Colonic mucosa (tissue), 4 donors: ENCODE measurements at regions not wholly inside any gene's neighbourhood (a gene's known extent, or its start where the extent isn't known, plus 50 kb on each side); places are given as distances from the start of the nearest gene placed in this dataset.

ENCODE experiments used
- DNase-seq: peaks from one replicate; pipeline ENCODE4 v3.0.0-alpha.2; 2020
- H3K27ac ChIP-seq: fragments of 200-600 bp; one replicate; pipeline ENCODE4 v1.8.0; 2021
- H3K27me3 ChIP-seq: fragments of 200-600 bp; one replicate; pipeline ENCODE4 v1.8.0; 2021
- H3K36me3 ChIP-seq: fragments of 200-600 bp; one replicate; pipeline ENCODE4 v1.8.0; 2021
- H3K4me1 ChIP-seq: fragments of 200-600 bp; one replicate; pipeline ENCODE4 v1.8.0; 2021; ENCODE audit warnings: mild to moderate bottlenecking
- H3K4me3 ChIP-seq: fragments of 200-600 bp; one replicate; pipeline ENCODE4 v1.8.0; 2021
- H3K9ac ChIP-seq, 2 donors: one replicate each; pipeline ENCODE4 v1.7.0; 2013; ENCODE audit warnings: control low read depth in 2 of 2, low read depth in 2 of 2, low read length in 2 of 2
- H3K9me3 ChIP-seq: fragments of 200-600 bp; one replicate; pipeline ENCODE4 v1.8.0; 2021
- intact Hi-C: fragments of 100-400 bp; cut with DNase I; formaldehyde crosslinking; loops from one replicate; pipeline ENCODE4 v1.14.1; 2022
- TF ChIP-seq, protein P1 (sequence below): fragments of 200-600 bp; IDR thresholded peaks from one replicate; pipeline ENCODE4 v1.8.0; 2022; ENCODE audit warnings: antibody characterized with exemption, mild to moderate bottlenecking
- donor health status: healthy.
- donor health status: DM: no; HTN: no; CAD: no.
- donor health status: DM: no; HTN: no; CAD: no.

GRCh38 chr10:4050061-4050460, 265.1 kb upstream of the KLF6 start:
- H3K36me3 ChIP-seq: no peaks in the 10 kb centered on the region
- H3K9ac ChIP-seq: no peak overlapping the region
- no peaks in the 10 kb centered on the region for H3K9me3 ChIP-seq
- no peak for DNase-seq
- TF ChIP-seq, protein P1, sequence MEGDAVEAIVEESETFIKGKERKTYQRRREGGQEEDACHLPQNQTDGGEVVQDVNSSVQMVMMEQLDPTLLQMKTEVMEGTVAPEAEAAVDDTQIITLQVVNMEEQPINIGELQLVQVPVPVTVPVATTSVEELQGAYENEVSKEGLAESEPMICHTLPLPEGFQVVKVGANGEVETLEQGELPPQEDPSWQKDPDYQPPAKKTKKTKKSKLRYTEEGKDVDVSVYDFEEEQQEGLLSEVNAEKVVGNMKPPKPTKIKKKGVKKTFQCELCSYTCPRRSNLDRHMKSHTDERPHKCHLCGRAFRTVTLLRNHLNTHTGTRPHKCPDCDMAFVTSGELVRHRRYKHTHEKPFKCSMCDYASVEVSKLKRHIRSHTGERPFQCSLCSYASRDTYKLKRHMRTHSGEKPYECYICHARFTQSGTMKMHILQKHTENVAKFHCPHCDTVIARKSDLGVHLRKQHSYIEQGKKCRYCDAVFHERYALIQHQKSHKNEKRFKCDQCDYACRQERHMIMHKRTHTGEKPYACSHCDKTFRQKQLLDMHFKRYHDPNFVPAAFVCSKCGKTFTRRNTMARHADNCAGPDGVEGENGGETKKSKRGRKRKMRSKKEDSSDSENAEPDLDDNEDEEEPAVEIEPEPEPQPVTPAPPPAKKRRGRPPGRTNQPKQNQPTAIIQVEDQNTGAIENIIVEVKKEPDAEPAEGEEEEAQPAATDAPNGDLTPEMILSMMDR: no peak
- no peaks in the 10 kb centered on the region for H3K4me1 ChIP-seq
- no peak overlapping the region for H3K4me3 ChIP-seq
- intact Hi-C loops: no loop called here
- no peaks in the 10 kb centered on the region for H3K27me3 ChIP-seq
- no peak overlapping the region for H3K27ac ChIP-seq

DNA sequence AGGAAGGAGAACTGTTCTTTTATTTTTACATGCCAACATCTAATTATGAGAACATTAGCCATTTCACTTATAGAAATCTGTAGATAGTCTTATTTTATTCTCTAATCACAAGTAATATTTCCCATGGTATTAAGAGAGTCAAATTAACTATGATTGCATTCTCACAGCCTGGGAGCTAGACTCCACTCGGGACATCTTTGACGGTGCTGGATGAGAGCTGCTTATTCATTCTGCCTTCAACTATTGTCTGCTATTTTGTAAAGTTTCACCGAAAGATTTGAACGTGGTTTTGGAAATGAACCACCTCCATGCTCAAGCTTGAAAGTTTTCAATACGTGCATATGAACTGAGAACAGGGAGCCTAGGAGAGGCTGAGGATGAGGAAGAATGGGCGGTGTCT, 264.3 kb upstream of the KLF6 start:
- Histone ChIP-seq H3K27ac (no peak overlapping the region), H3K27me3 (no peaks in the 10 kb centered on the region), H3K4me1 (no peaks in the 10 kb centered on the region), H3K9me3 (no peaks in the 10 kb centered on the region), H3K9ac (no peak overlapping the region), H3K36me3 (no peaks in the 10 kb centered on the region), H3K4me3 (no peak overlapping the region)
- intact Hi-C loops: no loop called here
- TF ChIP-seq, protein P1: no peak
- DNase-seq: no peak

DNA sequence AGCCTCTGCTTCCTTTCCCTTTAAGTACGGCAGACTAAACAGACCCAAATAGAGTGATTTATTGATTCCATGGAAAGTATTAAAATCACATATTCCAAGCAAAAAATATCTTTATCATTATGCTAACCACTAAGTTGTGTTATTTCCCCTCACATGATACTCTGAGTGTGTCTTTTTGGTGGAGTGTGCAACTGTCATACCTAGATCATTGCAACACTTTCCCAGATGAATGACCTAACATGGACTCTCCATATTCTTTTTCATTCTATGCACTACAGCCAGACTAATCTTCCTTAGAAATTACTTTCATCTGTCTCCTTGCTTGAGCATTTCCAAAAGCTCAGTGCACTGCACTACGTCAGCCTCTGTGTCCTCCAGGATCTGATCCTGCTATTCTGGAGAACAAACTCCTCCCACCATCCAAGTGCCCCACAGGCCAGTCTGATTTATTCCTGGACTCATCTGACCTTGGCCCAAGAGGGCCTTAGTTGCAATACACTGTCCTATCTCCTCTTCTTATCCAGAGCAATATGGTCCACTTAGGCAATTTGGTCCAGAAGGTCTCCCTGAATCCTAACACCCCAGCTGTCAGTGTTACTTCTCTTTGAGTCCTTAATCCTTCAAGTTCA, 263.3 kb upstream of the KLF6 start:
- H3K27me3 ChIP-seq: no peaks in the 10 kb centered on the region
- no peaks in the 10 kb centered on the region for H3K4me1 ChIP-seq
- DNase-seq: no peak
- intact Hi-C loops: no loop called here
- no peaks in the 10 kb centered on the region for H3K36me3 ChIP-seq
- H3K9ac ChIP-seq: no peak overlapping the region
- TF ChIP-seq, protein P1: no peak
- no peak overlapping the region for H3K4me3 ChIP-seq
- no peaks in the 10 kb centered on the region for H3K9me3 ChIP-seq
- no peak overlapping the region for H3K27ac ChIP-seq

DNA sequence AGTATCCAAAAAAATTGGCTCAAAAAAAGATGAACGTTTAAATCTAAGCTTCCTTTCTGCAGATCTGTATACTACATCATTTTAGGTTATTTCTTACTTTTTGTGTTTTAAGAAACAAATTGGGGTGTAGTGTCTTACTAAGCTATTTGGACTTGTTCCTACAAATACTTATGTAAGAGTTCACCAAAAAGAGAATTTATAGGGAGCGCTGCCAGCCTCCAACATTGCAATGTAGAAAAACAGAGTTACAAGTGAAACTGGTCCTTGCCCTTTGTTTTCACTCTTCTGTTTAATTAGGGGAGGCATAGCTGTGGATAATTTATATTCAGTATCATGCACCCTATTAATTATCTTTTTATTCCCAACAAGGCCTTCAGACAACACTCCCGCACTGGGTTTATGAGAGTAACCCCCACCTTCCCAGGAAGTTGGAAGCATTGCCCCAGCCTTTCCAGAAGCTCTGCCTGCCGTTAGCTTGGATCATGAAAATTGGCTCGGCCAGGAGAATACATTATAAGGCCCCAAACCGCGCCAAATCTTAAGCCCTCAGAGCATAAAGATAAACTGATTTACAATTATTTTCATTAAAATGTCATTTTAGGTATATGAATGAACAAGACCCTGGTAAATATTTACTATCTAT, 261.8 kb upstream of the KLF6 start:
- H3K4me3 ChIP-seq: no peak overlapping the region
- H3K27me3 ChIP-seq: no peaks in the 10 kb centered on the region
- no peak overlapping the region for H3K27ac ChIP-seq
- intact Hi-C loops: no loop called here
- no peak for DNase-seq
- H3K4me1 ChIP-seq: no peaks in the 10 kb centered on the region
- H3K9ac ChIP-seq: no peak overlapping the region
- no peaks in the 10 kb centered on the region for H3K9me3 ChIP-seq
- TF ChIP-seq, protein P1: no peak
- no peaks in the 10 kb centered on the region for H3K36me3 ChIP-seq

DNA sequence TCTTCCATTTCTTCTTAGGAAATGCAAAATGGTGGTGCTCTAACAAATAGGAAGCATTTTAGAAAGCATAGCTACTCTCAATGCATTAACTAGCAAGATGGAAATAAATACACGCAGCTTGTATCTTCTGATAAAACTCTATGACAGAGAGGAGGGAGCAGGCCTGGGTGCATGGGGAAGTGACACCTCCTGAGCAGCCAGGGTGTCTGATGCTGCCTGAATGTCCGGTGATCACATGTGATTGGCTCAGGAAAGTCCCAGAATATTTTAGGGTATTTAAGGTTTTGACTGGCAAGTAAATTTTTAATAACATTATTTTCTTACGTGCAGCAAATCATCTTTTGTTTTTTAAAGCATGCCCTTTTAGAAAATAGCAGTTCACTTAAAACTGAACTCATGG, 261.0 kb upstream of the KLF6 start:
- Histone ChIP-seq H3K27ac (no peak overlapping the region), H3K4me3 (no peak overlapping the region), H3K9me3 (no peaks in the 10 kb centered on the region), H3K4me1 (no peaks in the 10 kb centered on the region), H3K36me3 (no peaks in the 10 kb centered on the region), H3K27me3 (no peaks in the 10 kb centered on the region), H3K9ac (no peak overlapping the region)
- intact Hi-C loops: no loop called here
- no peak for DNase-seq
- TF ChIP-seq, protein P1: no peak
